Smooth muscle cell (in vitro differentiated cells): ENCODE measurements at regions not wholly inside any gene's neighbourhood (a gene's known extent, or its start where the extent isn't known, plus 50 kb on each side); places are given as distances from the start of the nearest gene placed in this dataset.

ENCODE experiments used
- DNase-seq: peaks from one replicate; lab custom pipeline; 2025; ENCODE audit not compliant: unreplicated experiment; lab: John Stamatoyannopoulos, UW
- H2AFZ ChIP-seq: fragments of 200-600 bp; sonication (generic); 2 replicates; pipeline ENCODE4 v1.6.0; 2016; ENCODE audit warnings: antibody characterized with exemption, low read depth, mild to moderate bottlenecking
- H3F3A ChIP-seq: fragments of 200-600 bp; sonication (generic); 2 replicates; pipeline ENCODE4 v1.6.0; 2017; ENCODE audit warnings: antibody characterized with exemption, low read depth
- H3K27ac ChIP-seq: fragments of 200-600 bp; sonication (generic); 2 replicates; pipeline ENCODE4 v1.5.1; 2016; ENCODE audit warnings: low read depth, mild to moderate bottlenecking
- H3K27me3 ChIP-seq: fragments of 200-600 bp; sonication (generic); 2 replicates; pipeline ENCODE4 v1.6.1; 2016; ENCODE audit warnings: low read depth, mild to moderate bottlenecking
- H3K36me3 ChIP-seq: fragments of 200-600 bp; sonication (generic); 2 replicates; pipeline ENCODE4 v1.5.1; 2016; ENCODE audit warnings: low read depth
- H3K4me1 ChIP-seq: fragments of 200-600 bp; sonication (generic); 2 replicates; pipeline ENCODE4 v1.5.1; 2016; ENCODE audit warnings: low read depth
- H3K4me2 ChIP-seq: fragments of 200-600 bp; sonication (generic); 2 replicates; pipeline ENCODE4 v1.6.0; 2016; ENCODE audit warnings: mild to moderate bottlenecking
- H3K4me3 ChIP-seq: fragments of 200-600 bp; sonication (generic); 2 replicates; pipeline ENCODE4 v1.5.1; 2016; ENCODE audit warnings: mild to moderate bottlenecking
- H3K79me2 ChIP-seq: fragments of 200-600 bp; sonication (generic); 2 replicates; pipeline ENCODE4 v1.6.0; 2016; ENCODE audit warnings: low read depth, mild to moderate bottlenecking
- H3K9ac ChIP-seq: fragments of 200-600 bp; sonication (generic); 2 replicates; pipeline ENCODE4 v1.6.0; 2016; ENCODE audit warnings: low read depth
- H3K9me3 ChIP-seq: fragments of 200-600 bp; sonication (generic); replicated peaks from 2 replicates; pipeline ENCODE4 v1.5.1; 2016; ENCODE audit warnings: low read depth
- H4K20me1 ChIP-seq: fragments of 200-600 bp; sonication (generic); 2 replicates; pipeline ENCODE4 v1.6.0; 2016; ENCODE audit warnings: low read depth
- CTCF ChIP-seq: fragments of 200-600 bp; sonication (generic); IDR thresholded peaks from 2 replicates; pipeline ENCODE4 v1.5.1; 2017; ENCODE audit warnings: borderline replicate concordance, mild to moderate bottlenecking, antibody characterized with exemption; ENCODE audit not compliant: insufficient read depth, poor library complexity, severe bottlenecking
- WGBS: methylation state at CpG from one replicate; pipeline ENCODE4 v1.1.7; 2016; ENCODE audit warnings: low lambda C conversion rate; 5-methylcytosine and 5-hydroxymethylcytosine counted together

- 53% methylated on average over 4 of the region's 4 CpGs for WGBS
- H3K9me3 ChIP-seq: no peaks in the 10 kb centered on the region
- TF ChIP-seq CTCF: no peak
- no peaks in the 10 kb centered on the region for H3F3A ChIP-seq
- H4K20me1 ChIP-seq: no peaks in the 10 kb centered on the region
- H3K9ac ChIP-seq: no peak overlapping the region
- H3K36me3 ChIP-seq: no peaks in the 10 kb centered on the region
- H3K27ac ChIP-seq: no peak overlapping the region
- H2AFZ ChIP-seq: no peak overlapping the region
- no peaks in the 10 kb centered on the region for H3K4me1 ChIP-seq
- H3K79me2 ChIP-seq: no peaks in the 10 kb centered on the region
- DNase-seq: no peak
- no peak overlapping the region for H3K4me2 ChIP-seq
- H3K27me3 ChIP-seq: no peaks in the 10 kb centered on the region
- H3K4me3 ChIP-seq: no peak overlapping the region
Measured at GRCh38 chr5:13378091-13378490, 566.4 kb downstream of the DNAH5 start.

GRCh38 chr5:13359344-13359743 is 585.1 kb downstream of the DNAH5 start:
- TF ChIP-seq CTCF: no peak
- Histone ChIP-seq H3K36me3 (no peaks in the 10 kb centered on the region), H3K79me2 (no peaks in the 10 kb centered on the region), H3K27ac (no peak overlapping the region), H3F3A (no peaks in the 10 kb centered on the region), H3K27me3 (no peaks in the 10 kb centered on the region), H4K20me1 (no peaks in the 10 kb centered on the region), H3K4me2 (no peak overlapping the region), H2AFZ (no peak overlapping the region), H3K4me3 (no peak overlapping the region), H3K9ac (no peak overlapping the region), H3K4me1 (no peaks in the 10 kb centered on the region), H3K9me3 (no peaks in the 10 kb centered on the region)
- no peak for DNase-seq

- Histone ChIP-seq H3K4me3 (no peak overlapping the region), H3K4me1 (no peaks in the 10 kb centered on the region), H3K9ac (no peak overlapping the region), H3K27ac (no peak overlapping the region), H3K36me3 (no peaks in the 10 kb centered on the region), H3F3A (no peaks in the 10 kb centered on the region), H3K79me2 (no peaks in the 10 kb centered on the region), H3K9me3 (no peaks in the 10 kb centered on the region), H3K4me2 (no peak overlapping the region), H4K20me1 (no peaks in the 10 kb centered on the region), H2AFZ (no peak overlapping the region), H3K27me3 (no peaks in the 10 kb centered on the region)
- DNase-seq: no peak
- TF ChIP-seq CTCF: no peak
Measured at GRCh38 chr5:13358342-13358741, 586.1 kb downstream of the DNAH5 start.

- H3K9me3 ChIP-seq: no peaks in the 10 kb centered on the region
- no peaks in the 10 kb centered on the region for H3F3A ChIP-seq
- H3K36me3 ChIP-seq: no peaks in the 10 kb centered on the region
- 0% methylated on average over 1 of the region's 1 CpG for WGBS
- H2AFZ ChIP-seq: no peak overlapping the region
- no peak overlapping the region for H3K9ac ChIP-seq
- no peak for TF ChIP-seq CTCF
- no peaks in the 10 kb centered on the region for H3K4me1 ChIP-seq
- H3K4me3 ChIP-seq: no peak overlapping the region
- no peak for DNase-seq
- H3K79me2 ChIP-seq: no peaks in the 10 kb centered on the region
- H3K4me2 ChIP-seq: no peak overlapping the region
- no peak overlapping the region for H3K27ac ChIP-seq
- H3K27me3 ChIP-seq: no peaks in the 10 kb centered on the region
- H4K20me1 ChIP-seq: no peaks in the 10 kb centered on the region
Measured at GRCh38 chr5:13357929-13358328, 586.6 kb downstream of the DNAH5 start.
